AG08396 (cell line): ENCODE measurements at regions not wholly inside any gene's neighbourhood (a gene's known extent, or its start where the extent isn't known, plus 50 kb on each side); places are given as distances from the start of the nearest gene placed in this dataset.

Experiments
- DNase-seq: peaks from one replicate; pipeline ENCODE4 v3.0.0; 2012; ENCODE audit warnings: low spot score, mixed read lengths

DNA sequence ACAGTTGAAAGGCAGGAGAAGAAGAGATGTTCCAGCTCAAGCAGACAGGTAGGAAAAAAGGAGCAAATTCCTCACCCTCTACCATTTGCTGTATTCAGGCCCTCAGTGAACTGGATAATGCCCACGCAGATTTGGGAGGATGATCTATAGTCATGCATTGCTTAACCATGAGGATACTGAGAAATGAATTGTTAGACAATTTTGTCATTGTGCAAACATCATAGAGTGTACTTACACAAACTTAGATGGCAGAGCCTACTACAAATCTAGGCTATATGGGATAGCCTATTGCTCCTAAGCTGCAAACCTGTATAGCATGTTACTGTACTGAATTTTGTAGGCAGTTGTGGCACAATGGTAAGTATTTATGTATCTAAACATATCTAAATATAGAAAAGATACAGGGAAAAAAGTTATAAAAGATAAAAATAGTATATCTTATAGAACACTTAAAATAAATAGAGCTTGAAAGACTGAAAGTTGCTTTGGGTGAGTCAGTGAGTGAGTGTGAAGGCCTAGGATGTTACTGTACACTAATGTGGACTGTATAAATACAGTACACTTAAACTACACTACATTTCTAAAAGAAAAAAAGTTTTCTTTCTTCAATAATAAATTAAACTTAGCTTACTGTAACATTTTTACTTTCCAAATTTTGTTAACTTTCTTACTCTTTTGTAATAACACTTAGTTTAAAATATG, 672.3 kb downstream of the UTRN start:
- DNase-seq: no peak

DNA sequence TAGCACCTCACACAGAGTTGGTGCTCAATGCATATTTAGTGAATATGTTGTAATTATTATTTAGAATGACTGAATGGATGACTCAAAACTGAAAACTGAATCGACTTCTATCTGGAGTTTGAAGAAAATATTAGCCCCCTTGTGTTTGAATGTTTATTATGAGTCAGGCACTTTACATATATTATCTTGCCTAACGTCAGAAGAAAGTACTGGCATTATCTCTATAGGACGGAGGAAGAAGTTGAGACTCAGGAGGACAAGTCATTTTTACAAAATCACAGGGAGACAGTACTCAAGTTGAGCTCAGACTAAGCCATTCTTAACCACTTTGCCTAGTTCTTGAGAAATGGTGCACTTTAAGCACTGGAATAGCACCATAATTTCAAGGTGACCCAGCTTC, 684.0 kb downstream of the UTRN start:
- no peak for DNase-seq

DNA sequence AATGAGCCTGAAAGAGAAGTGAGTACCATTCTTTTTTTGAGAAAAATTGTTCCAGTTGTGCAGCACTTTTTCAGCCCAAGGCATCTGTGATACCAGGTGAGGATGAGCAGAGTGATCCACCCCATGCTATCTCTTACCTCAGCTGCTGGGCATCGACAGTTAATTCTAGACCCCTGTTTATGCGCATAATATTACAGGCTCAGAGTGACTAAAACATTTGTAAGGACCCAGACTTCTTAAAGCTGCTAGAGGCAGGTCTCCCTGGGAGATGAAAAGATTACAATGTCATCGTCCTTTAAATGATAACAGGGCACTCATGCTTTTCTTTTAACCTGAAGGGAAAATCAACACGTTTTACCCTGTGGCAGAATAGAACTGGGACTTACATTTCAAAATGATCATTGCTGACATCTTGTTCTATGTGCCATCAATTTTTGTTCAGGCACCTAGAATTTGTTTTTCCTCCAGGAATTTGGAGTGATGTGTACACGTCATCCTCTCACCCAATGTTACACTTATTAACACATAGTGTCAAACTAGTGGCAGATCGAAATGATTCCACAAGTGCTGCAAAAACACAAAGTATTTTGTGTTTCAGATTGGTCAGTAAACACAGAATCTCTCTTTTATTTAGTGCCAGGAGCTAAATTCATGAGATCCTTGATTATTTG, 684.6 kb downstream of the UTRN start:
- DNase-seq: no peak

DNA sequence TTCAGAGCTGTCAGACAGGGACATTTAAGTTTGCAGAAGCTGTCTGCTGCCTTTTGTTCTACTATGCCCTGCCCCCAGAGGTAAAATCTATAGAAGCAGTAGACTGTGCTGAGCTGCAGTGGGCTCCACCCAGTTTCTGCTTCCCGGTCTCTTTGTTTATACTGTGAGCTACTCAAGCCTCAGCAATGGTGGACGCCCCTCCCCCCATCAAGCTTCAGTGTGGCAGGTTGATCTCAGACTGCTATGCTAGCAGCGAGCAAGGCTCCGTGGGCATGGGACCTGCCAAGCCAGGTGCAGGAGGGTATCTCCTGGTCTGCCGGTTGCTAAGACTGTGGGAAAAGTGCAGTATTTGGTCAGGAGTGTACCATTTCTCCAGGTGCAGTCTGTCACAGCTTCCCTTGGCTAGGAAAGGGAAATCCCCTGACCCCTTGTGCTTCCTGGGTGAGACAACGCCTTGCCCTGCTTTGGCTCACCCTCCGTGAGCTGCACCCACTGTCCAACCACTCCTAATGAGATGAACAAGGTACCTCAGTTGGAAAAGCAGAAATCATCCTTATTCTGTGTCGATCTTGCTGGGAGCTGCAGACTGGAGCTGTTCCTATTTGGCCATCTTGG, 692.2 kb downstream of the UTRN start:
- DNase-seq: peak; percentile 19

DNA sequence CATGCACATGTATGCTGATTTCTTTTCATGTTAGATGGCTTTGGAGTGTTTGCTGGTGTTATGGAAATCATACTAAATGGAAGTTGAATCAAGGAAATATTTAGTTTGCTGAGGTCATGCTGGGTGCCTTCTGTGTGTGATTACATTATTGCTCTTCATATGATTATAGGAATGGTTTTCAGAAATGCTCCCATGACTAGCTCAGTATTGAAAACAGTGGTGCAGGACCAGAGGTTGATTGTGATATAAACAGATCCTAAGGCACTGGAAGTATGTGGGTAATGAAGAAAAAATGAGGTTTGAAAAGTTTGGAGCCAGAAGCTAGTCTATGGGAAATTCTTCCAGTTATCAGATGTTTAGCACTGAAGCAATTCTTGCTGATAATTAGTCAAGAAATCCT, 693.1 kb downstream of the UTRN start:
- no peak for DNase-seq

DNA sequence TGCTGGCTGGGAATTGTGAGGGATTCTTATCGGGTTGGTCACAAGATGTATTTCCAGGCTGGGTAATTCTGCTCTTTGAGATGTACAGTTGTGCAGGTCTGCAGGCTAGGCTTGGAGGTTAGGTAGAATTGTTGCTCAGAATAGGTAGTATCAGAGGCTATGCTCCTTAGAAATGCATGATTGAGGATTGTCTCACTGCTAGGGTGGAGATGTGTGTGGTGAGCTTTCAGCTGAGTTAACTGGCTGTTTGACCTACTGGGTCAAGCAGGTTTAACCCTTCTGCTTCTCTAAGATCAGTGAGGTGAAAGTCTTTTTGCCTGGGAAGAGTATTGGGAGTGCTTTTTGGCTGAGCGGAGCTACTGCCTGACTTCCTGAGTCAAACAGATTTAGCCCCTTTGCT, 701.1 kb downstream of the UTRN start:
- DNase-seq: no peak

DNA sequence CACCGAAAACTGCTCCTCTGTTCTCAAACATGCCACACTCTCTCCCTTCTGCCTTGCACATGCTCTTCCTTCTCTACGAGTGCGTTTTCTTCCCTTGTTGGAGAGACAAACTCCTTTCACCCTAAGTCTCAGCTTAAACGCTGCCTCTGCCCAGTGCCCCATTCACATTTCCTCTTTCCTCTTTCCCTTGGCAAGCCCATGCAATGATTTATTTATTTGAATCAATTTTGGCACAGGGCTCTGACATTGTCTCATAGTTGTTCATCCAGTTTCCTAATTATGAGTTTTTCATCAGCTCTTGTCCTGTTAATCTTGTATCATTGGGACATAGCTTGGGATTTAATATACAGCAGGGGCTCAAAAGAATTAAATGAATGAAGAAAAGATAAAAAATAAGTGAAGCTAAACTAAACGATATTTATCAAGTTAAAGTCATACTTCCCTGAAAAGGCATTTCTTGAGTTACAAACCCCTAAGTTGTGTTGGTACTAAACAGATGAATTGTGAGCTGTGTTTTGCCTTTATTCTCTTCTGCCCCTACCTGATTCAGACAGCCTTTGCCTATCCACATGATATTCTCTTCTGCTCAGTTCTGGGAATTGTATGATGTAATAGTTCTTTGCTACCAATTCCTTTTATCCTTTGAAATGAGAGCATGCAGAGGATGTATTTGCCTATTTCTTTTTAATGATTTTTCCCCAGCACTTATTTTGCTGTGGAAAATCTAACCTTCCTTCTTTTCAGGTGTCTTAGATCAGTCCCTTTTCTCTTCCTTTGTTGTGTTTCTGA, 704.4 kb downstream of the UTRN start:
- no peak for DNase-seq

DNA sequence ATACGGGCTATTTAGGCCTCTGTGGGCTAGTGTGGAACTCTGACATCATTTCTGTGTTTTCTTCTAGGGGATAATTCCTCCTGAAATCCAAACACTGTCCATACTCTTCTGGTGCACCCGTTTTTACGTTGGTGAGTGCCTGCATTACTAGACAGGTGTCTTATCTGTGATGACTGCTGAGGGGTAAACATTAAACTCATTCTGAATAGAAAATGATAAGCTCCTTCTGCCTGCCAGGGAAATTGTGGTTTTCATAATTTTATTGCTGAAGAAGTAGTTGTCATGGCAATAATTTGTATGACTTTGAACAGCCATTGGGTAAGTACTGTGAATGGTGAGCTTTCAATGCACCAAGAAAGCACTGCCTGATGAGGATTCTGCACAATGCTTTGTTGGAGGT, 705.6 kb downstream of the UTRN start:
- DNase-seq: no peak

DNA sequence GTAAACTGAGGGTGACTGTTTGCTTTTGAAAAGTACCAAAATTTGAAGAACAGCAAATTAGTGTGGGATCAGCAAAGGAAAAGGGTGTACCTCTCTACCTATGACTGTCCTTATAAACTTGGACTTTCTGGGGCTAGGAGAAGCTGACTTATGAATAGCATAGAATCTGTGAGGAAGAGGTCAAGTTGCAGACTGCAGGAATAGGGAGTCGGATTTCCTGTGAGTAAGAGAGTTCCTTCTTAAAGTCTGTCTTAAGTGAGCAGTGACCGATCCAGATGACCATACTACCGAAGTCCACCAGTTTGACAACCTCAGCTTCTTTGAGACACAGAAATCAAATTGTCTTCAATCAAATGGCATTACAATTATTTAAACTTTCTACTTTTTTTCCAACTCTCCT, 708.7 kb downstream of the UTRN start:
- DNase-seq: no peak

DNA sequence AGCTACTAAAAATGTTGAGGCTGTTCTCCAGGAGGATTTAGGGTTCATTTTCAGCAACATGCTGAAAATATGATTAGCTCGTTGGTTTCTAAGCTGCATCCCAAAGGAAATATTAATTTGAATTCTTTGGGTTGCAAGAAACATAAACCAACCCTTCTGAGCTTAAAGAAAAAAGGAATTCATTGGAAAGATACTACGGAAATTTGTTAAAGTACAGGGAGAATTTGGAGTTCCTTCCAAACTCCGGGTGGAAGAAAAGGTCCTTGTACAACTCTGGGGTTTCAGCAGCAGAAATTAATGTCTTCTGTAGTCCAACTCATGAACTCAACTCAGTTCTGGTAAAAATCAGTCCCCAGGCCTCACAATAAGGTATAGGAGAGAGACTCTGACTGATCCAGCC, 712.9 kb downstream of the UTRN start:
- no peak for DNase-seq

DNA sequence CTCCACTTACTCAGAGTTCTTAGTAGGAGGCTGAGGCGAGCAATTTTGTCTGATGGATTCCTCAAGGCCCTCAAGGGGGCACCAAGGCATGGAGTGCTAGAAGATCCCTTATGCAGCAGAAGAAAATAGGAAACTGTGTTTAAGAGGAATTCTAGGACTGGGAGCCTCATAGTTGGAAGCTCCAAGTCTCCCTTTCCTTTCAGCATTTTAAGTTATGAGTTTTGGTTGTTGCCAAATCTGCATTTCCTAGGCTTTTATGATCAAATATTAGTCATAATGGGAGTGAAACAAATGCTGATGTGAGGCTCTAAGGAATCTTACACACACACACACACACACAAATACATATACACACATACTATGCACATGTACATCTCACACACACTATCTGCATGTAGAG, 714.0 kb downstream of the UTRN start:
- DNase-seq: no peak

DNA sequence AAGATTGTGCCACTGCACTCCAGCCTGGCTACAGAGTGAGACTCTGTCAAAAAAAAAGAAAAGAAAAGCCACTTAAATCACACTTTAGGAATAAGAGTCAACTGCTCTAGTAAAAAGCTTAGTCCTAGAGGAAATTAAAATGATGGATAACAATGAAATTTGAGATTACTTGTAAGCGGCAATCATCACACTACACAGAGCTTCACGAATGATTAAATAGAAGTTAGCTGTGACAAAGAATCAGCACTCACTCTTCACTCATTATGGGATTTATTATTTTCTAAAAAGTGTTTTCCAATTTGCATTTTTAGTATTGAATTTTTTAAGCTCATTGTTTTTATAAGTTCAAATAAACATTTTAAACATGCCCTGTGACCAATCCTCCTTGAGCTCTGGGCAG, 718.0 kb downstream of the UTRN start:
- no peak for DNase-seq

DNA sequence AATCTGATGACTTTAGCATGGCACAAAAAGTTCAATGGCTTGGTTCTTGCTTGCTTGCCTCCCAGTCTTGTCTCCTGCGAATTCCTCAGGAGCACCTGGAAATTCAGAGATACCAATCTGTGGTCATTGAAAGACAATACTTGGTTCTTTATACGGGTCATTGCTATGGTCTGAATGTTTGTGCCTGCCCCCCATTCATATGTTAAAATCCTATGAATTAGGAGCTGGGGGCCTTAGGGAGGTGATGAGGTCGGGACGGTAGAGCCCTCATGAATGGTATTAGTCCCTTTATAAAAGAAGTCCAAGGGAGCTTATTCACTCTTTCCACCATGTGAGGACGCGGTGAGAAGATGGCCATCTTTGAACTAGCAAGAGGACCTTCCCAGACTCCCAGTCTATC, 721.8 kb downstream of the UTRN start:
- no peak for DNase-seq

DNA sequence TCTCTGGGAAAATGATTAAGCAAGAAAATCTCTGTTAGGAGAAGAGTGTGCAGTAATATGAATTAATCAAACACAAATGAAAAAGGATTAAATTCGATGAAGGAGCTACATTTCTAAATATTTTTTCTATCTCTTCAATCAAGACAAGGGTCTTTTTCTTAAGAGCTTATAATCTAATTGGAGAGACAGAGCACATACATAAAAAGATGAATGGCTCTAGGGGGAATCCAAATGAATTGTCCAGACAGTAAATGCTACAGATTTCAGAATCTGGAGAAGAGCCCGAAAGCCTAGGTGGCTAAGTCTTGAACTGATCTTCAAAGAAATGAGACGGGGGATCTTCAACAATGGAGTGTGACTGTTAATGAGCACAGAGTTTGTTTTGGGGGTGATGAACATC, 723.6 kb downstream of the UTRN start:
- DNase-seq: no peak

DNA sequence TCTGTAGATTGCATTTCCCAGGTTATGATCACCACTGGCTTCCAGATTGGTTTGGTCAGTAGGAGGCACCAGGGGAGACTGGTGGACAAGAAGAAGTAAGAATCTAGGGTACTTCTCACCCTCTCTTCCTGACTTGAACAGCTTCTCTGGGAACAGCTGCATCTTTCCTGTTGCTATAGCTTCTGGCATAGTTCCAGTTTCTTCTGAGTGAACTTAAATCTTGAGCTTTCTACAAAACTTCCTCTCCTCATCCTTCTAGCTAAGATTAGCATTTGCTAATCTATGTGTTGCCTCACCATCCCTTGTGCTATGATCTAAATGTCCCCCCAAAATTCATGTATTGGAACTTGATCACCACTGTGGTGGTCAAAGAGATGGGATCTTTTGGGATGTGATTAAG, 724.6 kb downstream of the UTRN start:
- no peak for DNase-seq

DNA sequence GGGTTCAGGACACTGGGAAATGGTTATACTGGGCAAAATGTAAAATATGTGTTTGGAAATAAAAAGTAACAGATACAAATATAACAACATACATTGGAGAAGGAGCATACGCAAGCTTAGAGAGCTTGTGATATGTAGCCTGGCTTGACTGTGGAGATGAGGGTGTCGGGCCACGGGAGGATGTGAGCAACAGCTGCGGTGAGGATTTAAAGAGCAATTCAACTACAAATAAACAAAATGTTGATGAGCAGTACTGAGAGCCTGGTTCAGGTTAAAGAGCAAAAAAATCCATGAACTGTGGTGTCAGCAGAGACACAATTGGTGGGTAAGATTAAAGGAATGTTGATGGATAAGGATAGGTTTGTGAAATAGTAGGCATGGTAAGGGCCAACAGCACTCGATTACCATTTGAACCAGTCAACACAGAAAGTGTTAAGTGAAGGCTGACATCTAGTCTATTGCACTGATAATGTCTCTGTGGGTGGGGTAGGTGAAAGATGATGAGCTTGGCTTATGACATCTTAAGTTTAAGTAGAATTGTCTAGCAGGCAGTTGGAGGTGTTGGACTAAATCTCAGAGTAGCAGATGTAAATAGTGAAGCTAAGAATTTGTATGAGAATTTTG, 723.2 kb downstream of the EPM2A start:
- DNase-seq: no peak

DNA sequence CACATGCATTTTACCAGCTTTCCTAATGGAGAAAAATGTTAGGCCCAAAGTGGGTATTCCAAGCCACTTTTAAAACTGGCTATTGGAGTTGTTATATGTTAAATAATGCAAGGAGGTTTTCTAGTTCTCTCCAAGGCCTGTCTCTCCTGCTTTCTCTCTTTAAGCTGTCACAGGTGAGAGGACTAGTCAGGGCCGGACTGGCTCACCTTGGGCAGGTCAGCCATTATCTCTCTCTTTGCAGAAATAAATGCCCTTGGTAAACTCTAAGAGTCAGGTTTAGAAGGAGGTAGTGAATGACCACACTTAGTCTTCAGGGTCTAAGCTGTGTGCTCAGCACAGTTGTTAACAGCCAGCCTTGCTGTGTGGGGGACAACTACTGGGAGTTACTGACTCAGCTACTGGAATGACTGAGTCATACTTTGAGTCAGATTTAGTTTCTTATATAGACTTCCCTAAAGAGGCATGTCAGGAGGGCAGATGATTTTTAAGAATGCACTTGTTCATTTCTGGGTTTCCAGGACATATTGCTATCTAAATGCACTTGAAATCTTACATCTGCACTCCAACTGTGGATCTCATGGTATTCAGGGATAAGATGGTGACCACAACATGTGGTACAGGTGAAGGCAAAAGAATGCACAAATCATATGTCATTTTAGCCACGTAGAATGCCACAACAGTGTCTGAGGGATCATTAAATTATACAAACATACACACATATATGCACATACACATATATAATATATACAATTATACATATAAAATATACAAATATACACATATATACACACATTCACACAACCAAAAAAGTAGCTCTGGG, 719.4 kb downstream of the EPM2A start:
- DNase-seq: peak; percentile 80

DNA sequence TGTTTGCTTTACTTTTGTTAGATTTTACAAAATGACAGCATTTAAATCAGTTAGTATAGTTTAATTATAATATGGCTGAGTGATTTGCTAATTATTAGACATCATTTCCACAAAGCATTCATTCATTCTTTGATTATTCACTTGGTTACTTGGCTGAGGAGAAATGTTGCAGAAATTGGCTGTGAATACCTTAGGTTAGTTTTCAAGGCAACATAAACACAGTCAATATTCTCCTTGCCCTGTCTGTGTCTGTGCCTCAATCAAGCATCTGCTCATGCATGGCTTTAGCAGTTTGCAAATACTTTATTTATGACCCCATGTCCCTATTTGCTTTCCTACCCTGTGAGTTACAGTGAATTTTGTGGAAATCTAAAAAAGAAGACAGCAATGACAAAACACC, 718.3 kb downstream of the EPM2A start:
- DNase-seq: no peak

DNA sequence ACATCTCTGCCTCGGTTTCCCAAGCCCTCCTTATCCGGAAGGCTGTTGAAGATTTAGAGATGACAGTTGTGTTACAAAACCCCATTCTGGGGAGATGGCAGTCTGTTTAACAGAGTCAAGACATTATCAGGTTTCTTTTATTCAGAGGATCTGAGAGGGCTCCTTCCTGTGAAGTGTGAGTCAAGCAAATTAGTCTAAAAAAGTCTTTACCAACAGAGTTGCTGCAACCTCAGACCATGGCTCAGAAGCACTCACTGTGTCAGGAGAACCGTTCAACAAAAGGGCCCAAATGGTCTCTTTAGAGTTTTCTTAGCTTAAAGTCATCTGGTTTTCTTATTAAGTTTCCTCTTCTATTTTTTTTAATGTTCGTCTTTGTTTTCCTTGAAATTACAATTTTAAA, 717.8 kb downstream of the EPM2A start:
- DNase-seq: no peak

DNA sequence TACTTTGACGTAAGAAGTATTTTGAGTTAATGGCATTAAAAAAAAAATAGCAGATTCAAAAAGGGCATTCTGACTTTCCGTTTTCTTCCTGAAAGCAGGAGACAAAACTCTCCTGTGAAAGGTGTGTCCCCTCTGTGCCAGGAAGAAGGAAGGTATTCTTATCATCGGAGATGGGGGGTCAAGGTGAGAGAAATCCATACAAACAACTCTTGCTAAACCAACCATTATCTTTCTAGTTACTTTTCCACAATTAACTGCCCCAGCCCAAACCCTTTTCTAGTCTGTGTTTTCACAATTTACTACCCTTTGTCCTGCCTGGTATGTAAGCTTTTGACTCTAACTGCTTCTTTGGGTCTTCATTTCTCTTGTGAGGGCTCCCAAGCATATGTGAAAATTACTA, 717.3 kb downstream of the EPM2A start:
- DNase-seq: no peak

DNA sequence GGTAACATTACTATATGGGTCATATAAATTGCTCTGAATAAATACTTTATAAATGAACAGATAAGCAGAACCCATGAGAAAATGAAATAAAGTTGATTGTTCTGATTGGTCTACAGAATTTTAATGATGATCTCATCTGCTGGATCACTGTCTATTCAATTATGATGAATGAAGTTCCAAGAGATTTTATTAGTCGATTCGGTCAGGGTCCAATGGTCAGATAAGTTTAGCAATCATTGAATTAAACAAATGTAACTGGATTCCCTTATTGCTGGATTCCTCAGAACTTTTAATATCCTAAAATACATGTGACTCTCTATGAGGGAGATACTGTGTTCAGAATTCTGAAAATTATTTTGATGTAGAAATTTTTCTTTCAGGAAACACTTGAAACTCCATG, 715.2 kb downstream of the EPM2A start:
- no peak for DNase-seq

DNA sequence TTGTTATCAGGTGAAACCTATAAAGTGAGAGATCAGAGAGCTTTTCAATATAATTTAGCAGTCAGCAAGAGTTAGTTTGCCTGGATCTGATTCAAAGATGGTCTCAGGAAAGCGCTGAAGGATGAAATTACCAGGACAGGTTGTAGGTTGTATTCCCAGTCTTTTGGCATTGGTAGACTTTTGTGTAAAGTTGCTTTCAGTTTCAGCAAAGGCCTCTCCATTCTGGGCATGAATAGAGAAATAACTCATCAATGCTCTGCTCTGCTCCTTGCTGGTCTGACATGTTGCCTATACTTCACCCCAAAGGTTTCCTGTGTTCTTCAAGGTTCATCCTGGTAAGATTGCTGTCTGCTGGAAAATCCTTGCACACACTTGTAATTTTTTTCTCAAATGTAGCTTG, 714.8 kb downstream of the EPM2A start:
- no peak for DNase-seq
